Bronchial epithelial cell (primary cell): ENCODE measurements at regions not wholly inside any gene's neighbourhood (a gene's known extent, or its start where the extent isn't known, plus 50 kb on each side); places are given as distances from the start of the nearest gene placed in this dataset.
"Not testable (repeated sequence)": the region's sequence is repeated elsewhere in the genome, so short reads cannot be mapped to it uniquely, and the experiment has no call there.

ENCODE experiments used
- DNase-seq: peaks from one replicate; pipeline ENCODE4 v3.0.0-alpha.2; 2010; ENCODE audit warnings: low read depth
- FAIRE-seq: peaks from 2 replicates; lab custom pipeline; 2011; peaks lifted over from hg19 to GRCh38; lab: Jason Lieb, UNC
- H3K27me3 ChIP-seq: 2 replicates; pipeline ENCODE4 v1.5.1; 2011; ENCODE audit warnings: low read length; ENCODE audit not compliant: control insufficient read depth, insufficient read depth
- H3K36me3 ChIP-seq: 2 replicates; pipeline ENCODE4 v1.5.1; 2011; ENCODE audit warnings: low read length; ENCODE audit not compliant: control insufficient read depth, insufficient read depth
- H3K4me3 ChIP-seq: 2 replicates; pipeline ENCODE4 v1.5.1; 2011; ENCODE audit warnings: mild to moderate bottlenecking, low read depth, low read length, control low read depth
- CTCF ChIP-seq: IDR thresholded peaks from 2 replicates; pipeline ENCODE4 v1.5.1; 2011; ENCODE audit warnings: mild to moderate bottlenecking, moderate library complexity, low read length, control low read depth, inconsistent platforms; ENCODE audit not compliant: insufficient read depth, severe bottlenecking

- DNase-seq (no peak), FAIRE-seq (no peak)
- TF ChIP-seq CTCF = no peak
- H3K27me3 ChIP-seq = peaks cover 25% of the 10 kb centered on the region
- no peak overlapping the region for H3K4me3 ChIP-seq
- no peaks in the 10 kb centered on the region for H3K36me3 ChIP-seq
Observed at GRCh38 chr4:26015133-26015651, 101.2 kb downstream of the SMIM20 start.

DNA sequence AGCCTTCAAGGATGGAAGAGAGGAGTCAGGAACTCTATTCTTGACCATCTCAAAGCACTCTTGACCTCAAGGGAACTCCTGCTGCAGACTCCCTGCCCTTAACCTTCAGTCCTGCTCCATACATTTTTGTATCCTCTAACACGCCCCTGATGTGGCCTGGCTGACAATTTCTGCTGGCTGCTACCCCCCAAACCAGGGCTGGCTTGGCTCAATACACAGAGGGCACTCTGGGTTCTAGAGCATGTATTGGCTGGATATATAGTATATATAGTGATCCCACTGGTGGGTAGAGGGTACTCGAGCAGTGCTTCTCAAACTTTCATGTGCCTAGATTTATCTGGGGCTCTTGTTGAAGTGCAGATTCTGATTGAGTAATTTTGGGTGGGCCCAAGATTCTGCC, 101.9 kb downstream of the SMIM20 start:
- Histone ChIP-seq H3K27me3 (peaks cover 22% of the 10 kb centered on the region), H3K4me3 (no peak overlapping the region), H3K36me3 (no peaks in the 10 kb centered on the region)
- FAIRE-seq (no peak), DNase-seq (no peak)
- TF ChIP-seq CTCF = no peak

DNA sequence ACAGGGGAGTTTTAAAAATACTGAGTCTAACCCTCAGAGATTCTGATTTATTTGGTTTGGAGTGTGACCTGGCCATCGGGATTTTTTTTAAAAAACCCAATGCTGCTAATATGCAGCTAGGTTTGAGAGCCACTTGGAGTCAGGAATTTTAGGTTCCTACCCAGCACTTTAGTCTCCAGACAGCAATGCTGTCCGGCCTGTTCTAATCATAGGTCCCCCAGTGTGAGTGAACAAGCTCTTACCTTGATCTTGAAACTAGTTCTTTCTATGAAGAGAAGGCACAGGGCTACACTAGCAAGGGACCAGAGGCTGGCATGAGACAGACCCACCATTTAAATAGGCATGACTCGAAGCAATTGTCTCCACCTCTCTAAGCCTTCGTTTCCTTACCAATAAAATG, 103.5 kb downstream of the SMIM20 start:
- peaks cover 20% of the 10 kb centered on the region for H3K27me3 ChIP-seq
- H3K36me3 ChIP-seq = no peaks in the 10 kb centered on the region
- FAIRE-seq (peak; percentile 36), DNase-seq (no peak)
- TF ChIP-seq CTCF = no peak
- H3K4me3 ChIP-seq = no peak overlapping the region

DNA sequence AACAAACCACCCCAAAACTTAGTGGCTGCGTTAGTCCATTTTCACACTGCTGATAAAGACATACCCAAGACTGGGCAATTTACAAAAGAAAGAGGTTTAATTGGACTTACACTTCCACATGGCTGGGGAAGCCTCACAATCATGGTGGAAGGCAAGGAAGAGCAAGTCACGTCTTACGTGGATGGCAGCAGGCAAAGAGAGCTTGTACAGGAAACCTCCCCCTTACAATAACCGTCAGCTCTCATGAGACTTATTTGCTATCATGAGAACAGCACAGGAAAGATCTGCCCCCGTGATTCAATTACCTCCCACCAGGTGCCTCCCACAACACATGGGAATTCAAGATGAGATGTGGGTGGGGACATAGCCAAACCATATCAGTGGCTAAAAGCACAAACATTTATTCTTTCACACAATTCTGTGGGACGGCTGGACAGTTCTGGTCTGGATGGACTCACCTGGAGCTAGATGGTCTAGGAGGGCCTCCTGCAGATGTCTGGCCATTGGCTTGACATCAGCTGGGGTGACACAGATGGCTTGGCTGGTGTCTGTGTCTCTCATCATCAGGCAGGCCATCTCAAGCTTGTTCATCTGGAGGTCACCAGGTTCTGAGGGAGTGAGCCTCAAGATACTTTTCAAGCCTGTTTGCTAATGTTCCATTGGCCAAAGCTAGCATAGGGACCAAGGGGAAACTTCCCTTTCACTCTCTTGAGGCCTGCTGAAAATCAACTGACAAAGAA, 104.1 kb downstream of the SMIM20 start:
- DNase-seq, H3K4me3 ChIP-seq, H3K36me3 ChIP-seq: not testable (repeated sequence)
- peaks cover 20% of the 10 kb centered on the region for H3K27me3 ChIP-seq
- peak; percentile 86 for FAIRE-seq

DNA sequence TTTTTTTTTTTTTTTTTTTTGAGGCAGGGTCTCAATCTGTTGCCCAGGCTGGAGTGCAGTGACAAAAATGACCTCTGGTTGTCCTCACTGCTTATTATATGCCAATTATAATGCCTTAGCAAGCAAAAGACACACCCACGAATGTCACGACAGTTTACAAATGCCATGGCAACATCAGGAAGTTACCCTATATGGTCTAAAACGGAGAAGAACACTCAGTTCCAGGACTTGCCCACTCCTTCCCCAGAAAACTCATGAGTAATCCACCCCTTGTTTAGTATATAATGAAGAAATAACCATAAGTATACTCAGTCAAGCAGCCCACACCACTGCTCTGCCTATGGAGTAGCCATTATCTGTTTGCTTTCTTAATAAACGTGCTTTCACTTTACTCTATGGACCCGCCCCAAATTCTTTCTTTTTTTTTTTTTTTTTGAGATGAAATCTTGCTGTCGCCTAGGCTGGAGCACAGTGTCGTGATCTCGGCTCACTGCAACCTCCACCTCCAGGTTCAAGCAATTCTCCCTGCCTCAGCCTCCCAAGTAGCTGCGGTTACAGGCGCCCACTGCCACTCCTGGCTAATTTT, 106.2 kb downstream of the SMIM20 start:
- TF ChIP-seq CTCF = no peak
- FAIRE-seq = no peak
- Histone ChIP-seq H3K36me3 (no peaks in the 10 kb centered on the region), H3K4me3 (no peak overlapping the region), H3K27me3 (peaks cover 22% of the 10 kb centered on the region)
- DNase-seq = peak; percentile 80

GRCh38 chr4:26020881-26021280, 106.9 kb downstream of the SMIM20 start:
- H3K36me3 ChIP-seq = no peaks in the 10 kb centered on the region
- TF ChIP-seq CTCF = no peak
- FAIRE-seq (no peak), DNase-seq (peak; percentile 75)
- H3K4me3 ChIP-seq = no peak overlapping the region
- H3K27me3 ChIP-seq = peaks cover 16% of the 10 kb centered on the region
